HepG2 (cell line): ENCODE measurements at regions not wholly inside any gene's neighbourhood (a gene's known extent, or its start where the extent isn't known, plus 50 kb on each side); places are given as distances from the start of the nearest gene placed in this dataset.

ENCODE experiments used
- BCL6 ChIP-seq: IDR thresholded peaks from 2 replicates; pipeline ENCODE4 v1.6.1; 2016; ENCODE audit warnings: missing genetic modification reagents, missing compliant biosample characterization
- FOSL2 ChIP-seq: sonication (generic); formaldehyde crosslinking; IDR thresholded peaks from 2 replicates; pipeline ENCODE4 v1.4.0; 2020; ENCODE audit warnings: missing genetic modification reagents
- FOXA1 ChIP-seq, 2 experiments: fragments of 450-650 bp in 1 of 2; sonication (generic) in 1 of 2; formaldehyde crosslinking in 1 of 2; IDR thresholded peaks; 2 replicates each; pipeline versions ENCODE4 v1.4.0 to v1.6.1; 2016 to 2020; ENCODE audit warnings: missing genetic modification reagents in 1 of 2
- HNF4A ChIP-seq: sonication (generic); formaldehyde crosslinking; IDR thresholded peaks from 2 replicates; pipeline ENCODE4 v1.4.0; 2020; ENCODE audit warnings: missing genetic modification reagents
- NR2F1 ChIP-seq, 2 experiments: fragments of 450-650 bp in 1 of 2; formaldehyde crosslinking in 1 of 2; IDR thresholded peaks; 2 replicates each; pipeline versions ENCODE4 v1.5.0 to v1.6.1; 2016 to 2020; ENCODE audit warnings: mild to moderate bottlenecking in 1 of 2, missing compliant biosample characterization in 1 of 2, missing genetic modification reagents in 1 of 2, moderate library complexity in 1 of 2
- RAD21 ChIP-seq: fragments of 450-650 bp; formaldehyde crosslinking; IDR thresholded peaks from 2 replicates; pipeline ENCODE4 v1.5.0; 2020; ENCODE audit warnings: mild to moderate bottlenecking
- SALL1 ChIP-seq: sonication (generic); formaldehyde crosslinking; IDR thresholded peaks from 2 replicates; pipeline ENCODE4 v1.8.0; 2022; ENCODE audit warnings: mild to moderate bottlenecking, missing genetic modification reagents
- SOX13 ChIP-seq, 3 experiments: fragments of 450-650 bp in 1 of 3; sonication (generic) in 1 of 3; formaldehyde crosslinking in 1 of 3; IDR thresholded peaks in 2 of 3; conservative IDR thresholded peaks in 1 of 3; 2 replicates each; pipeline versions ENCODE4 v1.5.0 to v1.6.1; 2016 to 2020; ENCODE audit warnings: antibody characterized with exemption in 1 of 3, mild to moderate bottlenecking in 1 of 3, missing compliant biosample characterization in 1 of 3, missing genetic modification reagents in 1 of 3, moderate library complexity in 1 of 3
- ZFY ChIP-seq: sonication (generic); formaldehyde crosslinking; IDR thresholded peaks from 2 replicates; pipeline ENCODE4 v1.4.0; 2020; ENCODE audit warnings: missing genetic modification reagents
- ZNF282 ChIP-seq: fragments of 450-650 bp; IDR thresholded peaks from 2 replicates; pipeline ENCODE4 v1.6.1; 2018; ENCODE audit not compliant: partially characterized antibody
- ZNF292 ChIP-seq: sonication (generic); formaldehyde crosslinking; IDR thresholded peaks from 2 replicates; pipeline ENCODE4 v1.8.1; 2022; ENCODE audit warnings: mild to moderate bottlenecking, low read depth, missing genetic modification reagents, borderline replicate concordance
- ZSCAN9 ChIP-seq: IDR thresholded peaks from 2 replicates; pipeline ENCODE4 v1.6.1; 2016; ENCODE audit warnings: borderline replicate concordance
- TF ChIP-seq, protein P1 (sequence below): sonication (generic); formaldehyde crosslinking; IDR thresholded peaks from 2 replicates; pipeline ENCODE4 v1.4.0; 2020; ENCODE audit warnings: missing genetic modification reagents
- TF ChIP-seq, protein P2 (sequence below): IDR thresholded peaks from 2 replicates; pipeline ENCODE4 v1.6.1; 2016; ENCODE audit warnings: low read depth, control low read depth
- TF ChIP-seq, protein P3 (sequence below): sonication (generic); formaldehyde crosslinking; IDR thresholded peaks from 2 replicates; pipeline ENCODE4 v1.4.0; 2020; ENCODE audit warnings: mild to moderate bottlenecking, missing genetic modification reagents
- TF ChIP-seq, protein P4 (sequence below): IDR thresholded peaks from 2 replicates; pipeline ENCODE4 v1.6.1; 2016; ENCODE audit warnings: missing genetic modification reagents, missing compliant biosample characterization
- TF ChIP-seq, protein P5 (sequence below): sonication (generic); formaldehyde crosslinking; IDR thresholded peaks from 2 replicates; pipeline ENCODE4 v1.8.0; 2022; ENCODE audit warnings: mild to moderate bottlenecking, missing genetic modification reagents, moderate library complexity
- TF ChIP-seq, protein P6 (sequence below): sonication (generic); formaldehyde crosslinking; IDR thresholded peaks from 2 replicates; pipeline ENCODE4 v1.4.0; 2020; ENCODE audit warnings: missing genetic modification reagents
- TF ChIP-seq, protein P7 (sequence below): sonication (generic); formaldehyde crosslinking; IDR thresholded peaks from 2 replicates; pipeline ENCODE4; 2020; ENCODE audit warnings: missing genetic modification reagents, mild to moderate bottlenecking, borderline replicate concordance

DNA sequence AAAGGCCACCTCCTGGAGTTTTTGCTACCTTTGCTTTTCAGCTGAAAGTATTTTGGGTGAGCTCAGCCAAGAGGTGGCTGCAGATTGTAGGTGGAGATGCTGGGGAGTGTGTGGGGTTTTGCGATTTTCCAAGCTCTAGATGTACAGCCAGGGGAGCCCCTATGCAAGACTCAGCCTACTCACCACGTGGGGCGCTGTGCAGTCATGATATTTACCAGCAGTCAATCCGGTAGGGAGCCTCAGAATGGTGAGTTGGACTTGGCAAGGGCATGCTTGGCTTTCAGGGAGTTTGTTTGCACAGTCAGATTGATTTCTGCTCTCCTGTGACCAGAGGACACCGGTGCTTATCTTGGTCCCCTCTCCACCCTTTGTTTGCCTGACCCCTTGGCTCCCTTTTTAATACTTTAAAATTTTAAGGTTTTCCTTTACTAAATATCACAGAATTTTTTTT lies 175.3 kb downstream of the UTP18 start (continued):
- TF ChIP-seq SOX13 (IDR thresholded peaks at IDR 0.05) (no peak), SOX13 (CRISPR knock-in tag; conservative IDR thresholded peaks at IDR 0.05 in 1 of 2, IDR thresholded peaks at IDR 0.05 in 1 of 2) (peak in 1 of 2 experiments; percentile 58; a peak in 2 of 4 replicates), HNF4A (peak; percentile 43), RAD21 (CRISPR knock-in tag) (peak; percentile 57), FOXA1 (IDR thresholded peaks at IDR 0.05) (peak; percentile 30; the same call in 1 of the 2 replicates), FOXA1 (CRISPR knock-in tag; IDR thresholded peaks at IDR 0.05) (peak; percentile 84), NR2F1 (CRISPR knock-in tag; IDR thresholded peaks at IDR 0.05) (0 out of 4 replicates have a peak, but pooled peaks of 1 of the 2 experiments have one; percentile 21), FOSL2 (CRISPR knock-in tag) (peak; percentile 32), BCL6 (CRISPR knock-in tag) (0 out of 2 replicates have a peak, but pooled peaks have one; percentile 49), ZSCAN9 (CRISPR knock-in tag) (no peak), ZNF282 (no peak), ZFY (CRISPR knock-in tag) (no peak), ZNF292 (CRISPR knock-in tag) (no peak), SALL1 (CRISPR knock-in tag) (peak; percentile 85)
- TF ChIP-seq, protein P1, sequence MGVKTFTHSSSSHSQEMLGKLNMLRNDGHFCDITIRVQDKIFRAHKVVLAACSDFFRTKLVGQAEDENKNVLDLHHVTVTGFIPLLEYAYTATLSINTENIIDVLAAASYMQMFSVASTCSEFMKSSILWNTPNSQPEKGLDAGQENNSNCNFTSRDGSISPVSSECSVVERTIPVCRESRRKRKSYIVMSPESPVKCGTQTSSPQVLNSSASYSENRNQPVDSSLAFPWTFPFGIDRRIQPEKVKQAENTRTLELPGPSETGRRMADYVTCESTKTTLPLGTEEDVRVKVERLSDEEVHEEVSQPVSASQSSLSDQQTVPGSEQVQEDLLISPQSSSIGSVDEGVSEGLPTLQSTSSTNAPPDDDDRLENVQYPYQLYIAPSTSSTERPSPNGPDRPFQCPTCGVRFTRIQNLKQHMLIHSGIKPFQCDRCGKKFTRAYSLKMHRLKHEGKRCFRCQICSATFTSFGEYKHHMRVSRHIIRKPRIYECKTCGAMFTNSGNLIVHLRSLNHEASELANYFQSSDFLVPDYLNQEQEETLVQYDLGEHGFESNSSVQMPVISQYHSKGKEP (CRISPR knock-in tag), result no peak
- TF ChIP-seq, protein P2, sequence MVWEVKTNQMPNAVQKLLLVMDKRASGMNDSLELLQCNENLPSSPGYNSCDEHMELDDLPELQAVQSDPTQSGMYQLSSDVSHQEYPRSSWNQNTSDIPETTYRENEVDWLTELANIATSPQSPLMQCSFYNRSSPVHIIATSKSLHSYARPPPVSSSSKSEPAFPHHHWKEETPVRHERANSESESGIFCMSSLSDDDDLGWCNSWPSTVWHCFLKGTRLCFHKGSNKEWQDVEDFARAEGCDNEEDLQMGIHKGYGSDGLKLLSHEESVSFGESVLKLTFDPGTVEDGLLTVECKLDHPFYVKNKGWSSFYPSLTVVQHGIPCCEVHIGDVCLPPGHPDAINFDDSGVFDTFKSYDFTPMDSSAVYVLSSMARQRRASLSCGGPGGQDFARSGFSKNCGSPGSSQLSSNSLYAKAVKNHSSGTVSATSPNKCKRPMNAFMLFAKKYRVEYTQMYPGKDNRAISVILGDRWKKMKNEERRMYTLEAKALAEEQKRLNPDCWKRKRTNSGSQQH (CRISPR knock-in tag), result no peak
- TF ChIP-seq, protein P3, sequence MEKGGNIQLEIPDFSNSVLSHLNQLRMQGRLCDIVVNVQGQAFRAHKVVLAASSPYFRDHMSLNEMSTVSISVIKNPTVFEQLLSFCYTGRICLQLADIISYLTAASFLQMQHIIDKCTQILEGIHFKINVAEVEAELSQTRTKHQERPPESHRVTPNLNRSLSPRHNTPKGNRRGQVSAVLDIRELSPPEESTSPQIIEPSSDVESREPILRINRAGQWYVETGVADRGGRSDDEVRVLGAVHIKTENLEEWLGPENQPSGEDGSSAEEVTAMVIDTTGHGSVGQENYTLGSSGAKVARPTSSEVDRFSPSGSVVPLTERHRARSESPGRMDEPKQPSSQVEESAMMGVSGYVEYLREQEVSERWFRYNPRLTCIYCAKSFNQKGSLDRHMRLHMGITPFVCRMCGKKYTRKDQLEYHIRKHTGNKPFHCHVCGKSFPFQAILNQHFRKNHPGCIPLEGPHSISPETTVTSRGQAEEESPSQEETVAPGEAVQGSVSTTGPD, result peak; percentile 84
- TF ChIP-seq, protein P4, sequence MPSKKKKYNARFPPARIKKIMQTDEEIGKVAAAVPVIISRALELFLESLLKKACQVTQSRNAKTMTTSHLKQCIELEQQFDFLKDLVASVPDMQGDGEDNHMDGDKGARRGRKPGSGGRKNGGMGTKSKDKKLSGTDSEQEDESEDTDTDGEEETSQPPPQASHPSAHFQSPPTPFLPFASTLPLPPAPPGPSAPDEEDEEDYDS (CRISPR knock-in tag), result no peak
- TF ChIP-seq, protein P5, sequence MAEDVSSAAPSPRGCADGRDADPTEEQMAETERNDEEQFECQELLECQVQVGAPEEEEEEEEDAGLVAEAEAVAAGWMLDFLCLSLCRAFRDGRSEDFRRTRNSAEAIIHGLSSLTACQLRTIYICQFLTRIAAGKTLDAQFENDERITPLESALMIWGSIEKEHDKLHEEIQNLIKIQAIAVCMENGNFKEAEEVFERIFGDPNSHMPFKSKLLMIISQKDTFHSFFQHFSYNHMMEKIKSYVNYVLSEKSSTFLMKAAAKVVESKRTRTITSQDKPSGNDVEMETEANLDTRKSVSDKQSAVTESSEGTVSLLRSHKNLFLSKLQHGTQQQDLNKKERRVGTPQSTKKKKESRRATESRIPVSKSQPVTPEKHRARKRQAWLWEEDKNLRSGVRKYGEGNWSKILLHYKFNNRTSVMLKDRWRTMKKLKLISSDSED (CRISPR knock-in tag), result no peak
- TF ChIP-seq, protein P6, sequence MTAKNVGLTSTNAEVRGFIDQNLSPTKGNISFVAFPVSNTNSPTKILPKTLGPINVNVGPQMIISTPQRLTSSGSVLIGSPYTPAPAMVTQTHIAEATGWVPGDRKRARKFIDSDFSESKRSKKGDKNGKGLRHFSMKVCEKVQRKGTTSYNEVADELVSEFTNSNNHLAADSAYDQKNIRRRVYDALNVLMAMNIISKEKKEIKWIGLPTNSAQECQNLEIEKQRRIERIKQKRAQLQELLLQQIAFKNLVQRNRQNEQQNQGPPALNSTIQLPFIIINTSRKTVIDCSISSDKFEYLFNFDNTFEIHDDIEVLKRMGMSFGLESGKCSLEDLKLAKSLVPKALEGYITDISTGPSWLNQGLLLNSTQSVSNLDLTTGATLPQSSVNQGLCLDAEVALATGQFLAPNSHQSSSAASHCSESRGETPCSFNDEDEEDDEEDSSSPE (CRISPR knock-in tag), result no peak
- TF ChIP-seq, protein P7, sequence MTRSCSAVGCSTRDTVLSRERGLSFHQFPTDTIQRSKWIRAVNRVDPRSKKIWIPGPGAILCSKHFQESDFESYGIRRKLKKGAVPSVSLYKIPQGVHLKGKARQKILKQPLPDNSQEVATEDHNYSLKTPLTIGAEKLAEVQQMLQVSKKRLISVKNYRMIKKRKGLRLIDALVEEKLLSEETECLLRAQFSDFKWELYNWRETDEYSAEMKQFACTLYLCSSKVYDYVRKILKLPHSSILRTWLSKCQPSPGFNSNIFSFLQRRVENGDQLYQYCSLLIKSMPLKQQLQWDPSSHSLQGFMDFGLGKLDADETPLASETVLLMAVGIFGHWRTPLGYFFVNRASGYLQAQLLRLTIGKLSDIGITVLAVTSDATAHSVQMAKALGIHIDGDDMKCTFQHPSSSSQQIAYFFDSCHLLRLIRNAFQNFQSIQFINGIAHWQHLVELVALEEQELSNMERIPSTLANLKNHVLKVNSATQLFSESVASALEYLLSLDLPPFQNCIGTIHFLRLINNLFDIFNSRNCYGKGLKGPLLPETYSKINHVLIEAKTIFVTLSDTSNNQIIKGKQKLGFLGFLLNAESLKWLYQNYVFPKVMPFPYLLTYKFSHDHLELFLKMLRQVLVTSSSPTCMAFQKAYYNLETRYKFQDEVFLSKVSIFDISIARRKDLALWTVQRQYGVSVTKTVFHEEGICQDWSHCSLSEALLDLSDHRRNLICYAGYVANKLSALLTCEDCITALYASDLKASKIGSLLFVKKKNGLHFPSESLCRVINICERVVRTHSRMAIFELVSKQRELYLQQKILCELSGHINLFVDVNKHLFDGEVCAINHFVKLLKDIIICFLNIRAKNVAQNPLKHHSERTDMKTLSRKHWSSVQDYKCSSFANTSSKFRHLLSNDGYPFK, result no peak
